ENCODE measurements at regions not wholly inside any gene's neighbourhood (a gene's known extent, or its start where the extent isn't known, plus 50 kb on each side); places are given as distances from the start of the nearest gene placed in this dataset.

DNA sequence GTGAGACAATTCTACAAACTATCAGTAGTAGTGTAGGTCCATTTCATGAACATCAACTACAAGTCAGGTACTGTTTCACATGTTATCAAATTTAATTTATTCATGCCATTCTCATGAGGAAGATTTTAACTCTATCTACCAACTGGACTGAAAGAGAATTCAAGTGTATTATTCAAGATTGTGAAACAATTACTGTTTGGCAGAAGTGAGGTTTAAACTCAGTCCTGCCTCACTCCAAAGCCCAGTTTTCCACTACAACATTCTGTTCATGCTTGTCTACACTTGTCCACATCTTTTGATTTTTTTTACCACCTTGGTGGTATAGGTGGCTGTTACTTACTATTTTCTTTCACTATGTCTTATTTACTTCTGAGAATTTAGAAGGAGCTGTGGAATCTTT lies 272.9 kb downstream of the TGFB2 start:
- H3K36me3 ChIP-seq: no peaks in the 10 kb centered on the region
- no peaks in the 10 kb centered on the region for H3K4me1 ChIP-seq (replicated peaks)
- TF ChIP-seq CTCF (IDR thresholded peaks at IDR 0.05) (no peak), POLR2A (IDR thresholded peaks at IDR 0.05) (no peak), POLR2AphosphoS5 (IDR thresholded peaks at IDR 0.05) (no peak)
- no peaks in the 10 kb centered on the region for H3K27me3 ChIP-seq (replicated peaks; ENCODE audit: insufficient read depth)
- H3K4me3 ChIP-seq: no peak overlapping the region
- no peaks in the 10 kb centered on the region for H3K9me3 ChIP-seq
- no peak overlapping the region for H3K27ac ChIP-seq
- DNase-seq (ENCODE audit: low spot score): no peak
- intact Hi-C loops (cut with DNase I): no loop called here

DNA sequence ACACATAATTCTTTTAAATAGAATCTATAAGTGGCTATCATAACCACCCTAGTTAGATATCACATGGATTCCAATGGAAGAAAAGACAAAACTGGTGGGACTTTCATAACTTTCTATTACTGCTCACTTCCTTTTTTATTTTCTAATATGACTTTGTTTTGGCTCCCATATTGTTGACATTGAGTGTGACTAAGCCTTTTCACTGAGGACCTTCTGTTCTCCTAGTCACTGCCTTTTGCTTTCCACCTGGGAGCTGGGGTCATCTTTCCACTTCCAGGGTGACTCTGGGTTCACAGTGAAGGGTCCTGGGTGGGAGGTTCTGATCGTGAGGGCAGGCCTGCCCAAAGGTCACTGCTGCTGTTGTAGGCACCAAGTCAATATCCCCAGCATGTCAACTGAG lies 275.8 kb downstream of the TGFB2 start:
- intact Hi-C loops (cut with DNase I): no loop called here

DNA sequence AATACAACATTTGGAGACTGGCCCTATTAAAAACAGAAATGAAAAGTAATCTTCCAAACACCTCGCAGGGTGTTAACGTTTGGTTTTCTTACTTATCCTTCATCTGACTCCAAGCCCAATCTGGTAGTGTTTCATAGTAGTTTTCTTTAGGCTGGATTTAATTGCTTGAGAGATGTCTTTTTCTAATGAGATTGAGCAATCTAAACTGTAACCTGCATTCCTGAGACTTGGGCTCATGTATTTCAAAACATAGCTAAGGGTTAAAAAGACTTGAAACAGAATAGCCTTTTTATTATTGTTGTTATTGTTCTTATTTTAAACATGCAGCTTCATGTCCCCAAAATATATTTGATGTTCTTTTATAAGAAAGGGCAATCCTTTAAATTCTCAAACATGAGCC lies 278.9 kb downstream of the TGFB2 start:
- no peak for DNase-seq (ENCODE audit: low spot score)
- intact Hi-C loops (cut with DNase I): no loop called here
- H3K27me3 ChIP-seq (replicated peaks; ENCODE audit: insufficient read depth): no peaks in the 10 kb centered on the region

More for the DNA sequence above, 275.8 kb downstream of the TGFB2 start:
- Histone ChIP-seq H3K4me3 (no peak overlapping the region), H3K4me1 (replicated peaks) (no peaks in the 10 kb centered on the region), H3K27me3 (replicated peaks; ENCODE audit: insufficient read depth) (no peaks in the 10 kb centered on the region), H3K9me3 (no peaks in the 10 kb centered on the region), H3K36me3 (no peaks in the 10 kb centered on the region), H3K27ac (peak overlapping the region in 1 of 2 donors; percentile 9)
- 58% methylated on average over 1 of the region's 1 CpG for WGBS
- DNase-seq (ENCODE audit: low spot score): no peak
- TF ChIP-seq POLR2AphosphoS5 (IDR thresholded peaks at IDR 0.05) (peak; percentile 52), CTCF (IDR thresholded peaks at IDR 0.05) (no peak), POLR2A (IDR thresholded peaks at IDR 0.05) (no peak)

DNA sequence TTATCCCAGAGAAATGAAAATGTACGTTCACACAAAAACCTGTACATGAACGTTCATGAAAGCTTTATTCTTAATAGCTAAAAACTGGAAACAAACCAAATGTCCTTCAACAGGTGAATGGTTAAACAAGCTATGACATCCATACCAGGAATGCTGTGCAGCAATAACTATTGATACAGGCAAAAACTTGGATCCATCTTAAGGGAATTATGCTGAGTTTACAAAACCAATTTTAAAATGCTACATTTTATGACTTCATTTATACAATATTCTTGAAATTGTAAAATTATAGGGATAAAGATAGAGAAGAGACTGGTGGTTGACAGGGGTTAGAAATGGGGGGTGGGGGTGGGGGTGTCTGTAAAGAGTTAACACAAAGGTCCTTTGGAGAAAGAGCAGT lies 280.3 kb downstream of the TGFB2 start:
- TF ChIP-seq POLR2A (IDR thresholded peaks at IDR 0.05) (no peak), POLR2AphosphoS5 (IDR thresholded peaks at IDR 0.05) (no peak), CTCF (IDR thresholded peaks at IDR 0.05) (no peak)
- no peak overlapping the region for H3K27ac ChIP-seq
- H3K9me3 ChIP-seq: no peaks in the 10 kb centered on the region
- intact Hi-C loops (cut with DNase I): no loop called here
- H3K4me3 ChIP-seq: no peak overlapping the region
- 18% methylated on average over 2 of the region's 2 CpGs for WGBS
- no peaks in the 10 kb centered on the region for H3K36me3 ChIP-seq
- no peaks in the 10 kb centered on the region for H3K27me3 ChIP-seq (replicated peaks; ENCODE audit: insufficient read depth)
- DNase-seq (ENCODE audit: low spot score): no peak
- no peaks in the 10 kb centered on the region for H3K4me1 ChIP-seq (replicated peaks)

More for the DNA sequence above, 278.9 kb downstream of the TGFB2 start:
- Histone ChIP-seq H3K4me1 (replicated peaks) (no peaks in the 10 kb centered on the region), H3K27ac (no peak overlapping the region), H3K9me3 (no peaks in the 10 kb centered on the region), H3K36me3 (no peaks in the 10 kb centered on the region), H3K4me3 (no peak overlapping the region)
- 53% methylated on average over 2 of the region's 2 CpGs for WGBS
- no peak for TF ChIP-seq POLR2AphosphoS5 (IDR thresholded peaks at IDR 0.05)

DNA sequence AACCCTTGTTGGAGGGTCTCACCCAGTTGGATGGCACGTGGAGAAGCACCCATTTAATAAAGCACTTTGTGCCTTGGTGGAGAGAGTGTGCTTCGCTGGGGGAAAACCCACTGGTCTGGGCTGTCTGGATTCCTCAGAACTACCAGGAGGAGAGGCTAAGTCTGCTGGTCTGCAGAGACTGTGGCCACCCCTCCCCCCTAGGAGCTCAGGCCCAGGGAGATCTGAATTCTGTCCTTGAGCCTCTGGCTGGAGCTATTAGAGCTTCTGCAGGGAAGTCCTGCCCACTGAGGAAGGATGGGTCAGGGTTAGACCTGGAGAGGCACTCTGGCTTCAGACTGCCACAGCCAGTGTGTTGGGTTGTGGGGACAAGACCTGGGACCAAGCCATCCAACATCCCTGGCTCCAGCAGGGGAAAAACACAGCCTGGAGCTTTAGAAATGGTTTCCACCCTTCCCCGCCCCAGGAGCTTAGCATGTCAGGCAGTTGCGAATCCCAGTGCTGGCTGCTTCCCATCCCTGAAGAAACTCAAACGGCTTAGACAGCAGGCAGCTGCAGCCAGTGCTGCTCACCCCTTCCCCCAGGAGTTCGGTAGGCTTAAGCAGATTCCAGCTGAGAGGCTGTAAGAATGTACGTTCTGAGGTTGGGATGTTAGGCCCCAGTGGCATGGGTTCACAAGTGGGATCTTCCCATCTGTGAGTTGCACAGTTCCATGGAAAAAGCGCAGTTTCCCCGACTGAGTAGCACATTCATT lies 288.3 kb downstream of the TGFB2 start:
- WGBS: 91% methylated on average over 9 of the region's 9 CpGs
- TF ChIP-seq CTCF (IDR thresholded peaks at IDR 0.05): no peak
- no peak for TF ChIP-seq POLR2A (IDR thresholded peaks at IDR 0.05)
- no peak for TF ChIP-seq POLR2AphosphoS5 (IDR thresholded peaks at IDR 0.05)
- H3K4me3 ChIP-seq: no peak overlapping the region
- H3K4me1 ChIP-seq (replicated peaks): no peaks in the 10 kb centered on the region
- H3K27ac ChIP-seq: no peak overlapping the region
- intact Hi-C loops (cut with DNase I): no loop called here
- no peak for DNase-seq (ENCODE audit: low spot score)
- no peaks in the 10 kb centered on the region for H3K36me3 ChIP-seq
- H3K27me3 ChIP-seq (replicated peaks; ENCODE audit: insufficient read depth): no peaks in the 10 kb centered on the region
- no peaks in the 10 kb centered on the region for H3K9me3 ChIP-seq
